AG04450 (cell line): ENCODE measurements at regions not wholly inside any gene's neighbourhood (a gene's known extent, or its start where the extent isn't known, plus 50 kb on each side); places are given as distances from the start of the nearest gene placed in this dataset.

Experiments
- CTCF ChIA-PET: fragments of 300-600, 350-600 bp; formaldehyde crosslinking; extraction: SDS; loops from one replicate; lab custom pipeline; 2022; ENCODE audit warnings: antibody characterized with exemption, inconsistent platforms; lab: Charles Lee
- POLR2A ChIA-PET: fragments of 350-600 bp; formaldehyde crosslinking; extraction: SDS; loops from one replicate; lab custom pipeline; 2021; ENCODE audit warnings: antibody characterized with exemption, inconsistent platforms; lab: Yijun Ruan, JAX
- DNase-seq: peaks from one replicate; pipeline ENCODE4 v3.0.0-alpha.2; 2011; ENCODE audit warnings: low read depth, low spot score
- H3K27ac ChIP-seq: one replicate; pipeline ENCODE4 v1.5.1; 2012; ENCODE audit warnings: low read depth, low read length, control low read depth
- H3K27me3 ChIP-seq: one replicate; pipeline ENCODE4 v1.6.0; 2012; ENCODE audit warnings: low read length; ENCODE audit not compliant: control insufficient read depth, insufficient read depth
- H3K4me3 ChIP-seq: 2 replicates; pipeline ENCODE4 v1.5.1; 2011; ENCODE audit warnings: mild to moderate bottlenecking, low read depth, low read length, control low read depth
- H3K9me3 ChIP-seq: 2 replicates; pipeline ENCODE4 v1.5.1; 2012; ENCODE audit warnings: low read length; ENCODE audit not compliant: control insufficient read depth, insufficient read depth
- CTCF ChIP-seq: IDR thresholded peaks from 2 replicates; pipeline ENCODE4 v1.5.1; 2011; ENCODE audit warnings: low read depth, low read length, control low read depth, inconsistent platforms

- ChIA-PET CTCF (no interaction called here), POLR2A (no interaction called here)
- Histone ChIP-seq H3K27me3 (no peaks in the 10 kb centered on the region), H3K4me3 (no peak overlapping the region), H3K27ac (no peak overlapping the region), H3K9me3 (no peaks in the 10 kb centered on the region)
- TF ChIP-seq CTCF: no peak
- no peak for DNase-seq
Measured at GRCh38 chr2:107757223-107757622, 69.5 kb upstream of the RGPD4 start.

- POLR2A ChIA-PET: no interaction called here
- no peak for TF ChIP-seq CTCF
Measured at GRCh38 chr2:107760620-107761364, 65.9 kb upstream of the RGPD4 start.

GRCh38 chr2:107772353-107772752 lies 54.3 kb upstream of the RGPD4 start:
- Histone ChIP-seq H3K4me3 (no peak overlapping the region), H3K9me3 (no peaks in the 10 kb centered on the region), H3K27ac (no peak overlapping the region), H3K27me3 (no peaks in the 10 kb centered on the region)
- no peak for DNase-seq
- ChIA-PET POLR2A (no interaction called here), CTCF (no interaction called here)
- TF ChIP-seq CTCF: no peak

More at GRCh38 chr2:107760620-107761364, 65.9 kb upstream of the RGPD4 start:
- CTCF ChIA-PET: no interaction called here
- H3K27ac ChIP-seq: no peak overlapping the region
- no peaks in the 10 kb centered on the region for H3K27me3 ChIP-seq
- no peak overlapping the region for H3K4me3 ChIP-seq
- no peaks in the 10 kb centered on the region for H3K9me3 ChIP-seq
- no peak for DNase-seq

GRCh38 chr2:107775211-107775610 lies 51.5 kb upstream of the RGPD4 start:
- POLR2A ChIA-PET: no interaction called here
- CTCF ChIA-PET: no interaction called here
- H3K9me3 ChIP-seq: no peaks in the 10 kb centered on the region

More at GRCh38 chr2:107775211-107775610, 51.5 kb upstream of the RGPD4 start:
- H3K4me3 ChIP-seq: no peak overlapping the region
- no peaks in the 10 kb centered on the region for H3K27me3 ChIP-seq
- no peak for DNase-seq
- no peak for TF ChIP-seq CTCF
- H3K27ac ChIP-seq: no peak overlapping the region
